Endodermal cell (in vitro differentiated cells): ENCODE measurements at regions not wholly inside any gene's neighbourhood (a gene's known extent, or its start where the extent isn't known, plus 50 kb on each side); places are given as distances from the start of the nearest gene placed in this dataset.
"Not testable (repeated sequence)": the region's sequence is repeated elsewhere in the genome, so short reads cannot be mapped to it uniquely, and the experiment has no call there.

Experiments
- DNase-seq: peaks from one replicate; pipeline ENCODE4 v3.0.0-alpha.2; 2017
- H3K27ac ChIP-seq: 2 replicates; pipeline ENCODE4 v1.5.1; 2013; ENCODE audit warnings: mild to moderate bottlenecking, low read depth, low read length, moderate library complexity
- H3K27me3 ChIP-seq: 2 replicates; pipeline ENCODE4 v1.6.1; 2013; ENCODE audit warnings: mild to moderate bottlenecking, low read length, moderate library complexity; ENCODE audit not compliant: insufficient read depth, control insufficient read depth, poor library complexity, severe bottlenecking
- H3K36me3 ChIP-seq: 2 replicates; pipeline ENCODE4 v1.7.0; 2013; ENCODE audit warnings: mild to moderate bottlenecking, low read length, moderate library complexity; ENCODE audit not compliant: control insufficient read depth, insufficient read depth
- H3K4me1 ChIP-seq: one replicate; pipeline ENCODE4 v1.7.0; 2013; ENCODE audit warnings: low read length; ENCODE audit not compliant: control insufficient read depth, insufficient read depth
- H3K4me3 ChIP-seq: 2 replicates; pipeline ENCODE4 v1.5.1; 2013; ENCODE audit warnings: mild to moderate bottlenecking, low read length, moderate library complexity
- H3K9ac ChIP-seq: 2 replicates; pipeline ENCODE4 v1.6.1; 2013; ENCODE audit warnings: mild to moderate bottlenecking, low read length, moderate library complexity; ENCODE audit not compliant: poor library complexity, severe bottlenecking; ENCODE audit errors: extremely low read depth
- H3K9me3 ChIP-seq: 2 replicates; pipeline ENCODE4 v1.6.1; 2013; ENCODE audit warnings: mild to moderate bottlenecking, low read length, moderate library complexity; ENCODE audit not compliant: control insufficient read depth
- H3K27ac Mint-ChIP-seq: 2 replicates; pipeline ENCODE4 v1.8.0; 2020; ENCODE audit warnings: mixed read lengths
- H3K27me3 Mint-ChIP-seq: 2 replicates; pipeline ENCODE4 v1.8.0; 2021; ENCODE audit warnings: mild to moderate bottlenecking, mixed read lengths; ENCODE audit not compliant: insufficient read depth
- H3K36me3 Mint-ChIP-seq: 2 replicates; pipeline ENCODE4 v1.8.0; 2020; ENCODE audit warnings: low read depth, mixed read lengths
- H3K4me1 Mint-ChIP-seq: 2 replicates; pipeline ENCODE4 v1.8.0; 2020; ENCODE audit warnings: mixed read lengths
- H3K4me3 Mint-ChIP-seq: 2 replicates; pipeline ENCODE4 v1.8.0; 2020; ENCODE audit warnings: mild to moderate bottlenecking, moderate library complexity, mixed read lengths
- H3K9me3 Mint-ChIP-seq: 2 replicates; pipeline ENCODE4 v1.8.0; 2020; ENCODE audit warnings: mild to moderate bottlenecking, mixed read lengths
- WGBS, 2 experiments: methylation state at CpG; one replicate each; pipeline versions ENCODE4 v1.1.5 to v1.1.7; 2013; ENCODE audit warnings: missing lambda C conversion rate in 2 of 2, mixed read lengths in 1 of 2; ENCODE audit not compliant: insufficient coverage in 1 of 2, insufficient read length in 1 of 2; 5-methylcytosine and 5-hydroxymethylcytosine counted together
- TF ChIP-seq, protein P1 (sequence below): fragments of 200-600 bp; sonication (generic); conservative IDR thresholded peaks from 2 replicates; pipeline ENCODE4 v1.5.0; 2021; ENCODE audit warnings: antibody characterized with exemption, mild to moderate bottlenecking

GRCh38 chr16:29151317-29151716, 166.5 kb downstream of the LAT start:
- 94 to 97% methylated on average over 10 to 12 of the region's 12 CpGs for WGBS, 2 experiments
- TF ChIP-seq, protein P1, sequence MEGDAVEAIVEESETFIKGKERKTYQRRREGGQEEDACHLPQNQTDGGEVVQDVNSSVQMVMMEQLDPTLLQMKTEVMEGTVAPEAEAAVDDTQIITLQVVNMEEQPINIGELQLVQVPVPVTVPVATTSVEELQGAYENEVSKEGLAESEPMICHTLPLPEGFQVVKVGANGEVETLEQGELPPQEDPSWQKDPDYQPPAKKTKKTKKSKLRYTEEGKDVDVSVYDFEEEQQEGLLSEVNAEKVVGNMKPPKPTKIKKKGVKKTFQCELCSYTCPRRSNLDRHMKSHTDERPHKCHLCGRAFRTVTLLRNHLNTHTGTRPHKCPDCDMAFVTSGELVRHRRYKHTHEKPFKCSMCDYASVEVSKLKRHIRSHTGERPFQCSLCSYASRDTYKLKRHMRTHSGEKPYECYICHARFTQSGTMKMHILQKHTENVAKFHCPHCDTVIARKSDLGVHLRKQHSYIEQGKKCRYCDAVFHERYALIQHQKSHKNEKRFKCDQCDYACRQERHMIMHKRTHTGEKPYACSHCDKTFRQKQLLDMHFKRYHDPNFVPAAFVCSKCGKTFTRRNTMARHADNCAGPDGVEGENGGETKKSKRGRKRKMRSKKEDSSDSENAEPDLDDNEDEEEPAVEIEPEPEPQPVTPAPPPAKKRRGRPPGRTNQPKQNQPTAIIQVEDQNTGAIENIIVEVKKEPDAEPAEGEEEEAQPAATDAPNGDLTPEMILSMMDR, result no peak
- Mint-ChIP-seq H3K9me3 (peaks cover under 1% of the 10 kb centered on the region), H3K4me3 (no peak overlapping the region), H3K36me3 (no peaks in the 10 kb centered on the region), H3K4me1 (peaks cover under 1% of the 10 kb centered on the region), H3K27ac (no peak overlapping the region), H3K27me3 (no peaks in the 10 kb centered on the region)
- no peaks in the 10 kb centered on the region for H3K27me3 ChIP-seq
- peaks cover 1% of the 10 kb centered on the region for H3K4me1 ChIP-seq
- no peak for DNase-seq
- H3K27ac ChIP-seq, result no peak overlapping the region
- H3K9me3 ChIP-seq, result no peaks in the 10 kb centered on the region
- no peak overlapping the region for H3K9ac ChIP-seq
- H3K36me3 ChIP-seq, result no peaks in the 10 kb centered on the region
- H3K4me3 ChIP-seq, result no peak overlapping the region

GRCh38 chr16:29149912-29150311, 165.1 kb downstream of the LAT start:
- H3K4me1 ChIP-seq, H3K27me3 ChIP-seq, H3K27ac ChIP-seq, H3K36me3 ChIP-seq, H3K9me3 Mint-ChIP-seq, H3K4me3 Mint-ChIP-seq, H3K9me3 ChIP-seq, DNase-seq, H3K9ac ChIP-seq, H3K4me1 Mint-ChIP-seq, H3K27ac Mint-ChIP-seq, H3K36me3 Mint-ChIP-seq, H3K27me3 Mint-ChIP-seq, H3K4me3 ChIP-seq: not testable (repeated sequence)
- WGBS, 2 experiments, result 80 to 94% methylated on average over 10 to 12 of the region's 12 CpGs

DNA sequence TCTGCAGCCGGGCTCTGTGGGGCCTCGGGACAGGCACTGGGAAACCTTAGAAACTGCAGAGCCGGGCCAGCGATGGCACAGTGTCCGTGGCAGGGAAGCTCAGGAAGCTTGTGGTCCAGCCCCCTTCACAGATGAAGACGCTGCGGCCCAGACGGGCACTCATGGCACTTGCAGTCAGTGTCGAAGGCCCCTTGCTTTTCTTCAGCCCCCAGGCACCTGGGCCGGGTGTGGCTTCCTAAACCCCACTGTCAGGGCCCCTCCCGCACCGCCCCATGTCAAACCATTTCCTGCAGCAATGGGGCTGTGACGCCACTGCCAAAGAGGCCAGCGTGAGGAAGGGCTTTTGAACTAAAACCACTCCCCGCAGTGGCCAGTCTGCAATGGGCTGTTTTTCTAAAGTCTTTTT, 164.0 kb downstream of the LAT start:
- no peaks in the 10 kb centered on the region for H3K27me3 Mint-ChIP-seq
- H3K4me3 Mint-ChIP-seq, result no peak overlapping the region
- H3K36me3 Mint-ChIP-seq, result no peaks in the 10 kb centered on the region
- H3K4me3 ChIP-seq, result no peak overlapping the region
- H3K4me1 ChIP-seq, result no peaks in the 10 kb centered on the region
- no peak overlapping the region for H3K27ac Mint-ChIP-seq
- no peaks in the 10 kb centered on the region for H3K9me3 ChIP-seq
- TF ChIP-seq, protein P1, result no peak
- no peaks in the 10 kb centered on the region for H3K4me1 Mint-ChIP-seq
- DNase-seq, result no peak
- H3K27me3 ChIP-seq, result no peaks in the 10 kb centered on the region
- no peak overlapping the region for H3K9ac ChIP-seq
- H3K36me3 ChIP-seq, result no peaks in the 10 kb centered on the region
- WGBS, 2 experiments, result 86 to 90% methylated on average over 11 to 15 of the region's 15 CpGs
- H3K27ac ChIP-seq, result no peak overlapping the region
- H3K9me3 Mint-ChIP-seq, result no peaks in the 10 kb centered on the region

DNA sequence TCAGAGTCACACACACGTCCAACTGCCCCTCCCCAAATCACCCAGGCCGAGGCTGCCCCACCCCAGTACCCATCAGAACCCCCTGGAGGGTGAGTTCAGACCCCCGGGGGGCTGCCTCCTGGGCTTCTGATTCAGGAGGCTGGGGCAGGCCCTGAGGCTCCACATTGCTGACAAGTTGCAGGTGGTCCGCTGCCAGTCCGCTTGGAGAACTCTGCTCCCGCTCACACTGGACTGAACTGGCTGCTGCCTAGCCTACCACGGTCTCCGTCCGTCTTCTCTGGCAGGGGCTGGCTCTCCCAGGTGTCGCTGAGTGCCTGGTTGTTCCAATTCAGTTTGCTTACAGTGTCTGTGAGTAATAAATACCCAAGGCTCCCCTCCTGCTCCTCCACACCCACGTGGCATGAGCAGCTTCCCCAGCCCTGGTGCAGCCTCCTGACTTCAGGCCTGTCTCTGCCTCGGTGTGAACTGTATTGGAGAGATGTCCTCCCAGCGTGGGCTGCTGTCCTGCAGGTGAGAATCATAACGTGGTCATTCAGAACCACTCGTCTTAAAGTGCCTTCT, 163.4 kb downstream of the LAT start:
- no peak for DNase-seq
- H3K27me3 Mint-ChIP-seq, result no peaks in the 10 kb centered on the region
- Histone ChIP-seq H3K9me3 (no peaks in the 10 kb centered on the region), H3K4me1 (no peaks in the 10 kb centered on the region), H3K27ac (no peak overlapping the region), H3K9ac (no peak overlapping the region), H3K27me3 (no peaks in the 10 kb centered on the region), H3K36me3 (no peaks in the 10 kb centered on the region), H3K4me3 (no peak overlapping the region)
- no peaks in the 10 kb centered on the region for H3K36me3 Mint-ChIP-seq
- TF ChIP-seq, protein P1, result no peak
- H3K4me3 Mint-ChIP-seq, result no peak overlapping the region
- WGBS, 2 experiments, result 88 to 100% methylated on average over 7 to 15 of the region's 15 CpGs
- H3K27ac Mint-ChIP-seq, result no peak overlapping the region
- no peaks in the 10 kb centered on the region for H3K4me1 Mint-ChIP-seq
- H3K9me3 Mint-ChIP-seq, result no peaks in the 10 kb centered on the region

- 60 to 92% methylated on average over 1 to 10 of the region's 10 CpGs for WGBS, 2 experiments
- H3K4me3 ChIP-seq, H3K9me3 ChIP-seq, H3K4me1 Mint-ChIP-seq, H3K27ac ChIP-seq, H3K4me1 ChIP-seq, H3K4me3 Mint-ChIP-seq, H3K36me3 ChIP-seq, H3K27me3 Mint-ChIP-seq, DNase-seq, H3K27me3 ChIP-seq, H3K9ac ChIP-seq, H3K27ac Mint-ChIP-seq, H3K36me3 Mint-ChIP-seq, H3K9me3 Mint-ChIP-seq: not testable (repeated sequence)
Measured at GRCh38 chr16:29147710-29148109, 162.9 kb downstream of the LAT start.
